NCI-H1417 treated with DMSO at 0.1 percent for 48 hours (cell line): ENCODE measurements at regions not wholly inside any gene's neighbourhood (a gene's known extent, or its start where the extent isn't known, plus 50 kb on each side); places are given as distances from the start of the nearest gene placed in this dataset.

ENCODE experiments used
- DNase-seq: peaks from one replicate; lab custom pipeline; 2025; lab: John Stamatoyannopoulos, UW

GRCh38 chr6:131510094-131510493 is 62.9 kb upstream of the ARG1 start:
- DNase-seq, result peak; percentile 30

- no peak for DNase-seq
These were observed 62.4 kb upstream of the ARG1 start for GRCh38 chr6:131510591-131510990.

- no peak for DNase-seq
These were observed 53.2 kb upstream of the ARG1 start for GRCh38 chr6:131519670-131520436.
